ENCODE measurements at regions not wholly inside any gene's neighbourhood (a gene's known extent, or its start where the extent isn't known, plus 50 kb on each side); places are given as distances from the start of the nearest gene placed in this dataset.

- intact Hi-C loops (cut with DNase I) = no loop called here
- H3K36me3 ChIP-seq = no peaks in the 10 kb centered on the region
- H3K27ac ChIP-seq = no peak overlapping the region
- no peaks in the 10 kb centered on the region for H3K9me3 ChIP-seq
- H3K4me1 ChIP-seq = no peaks in the 10 kb centered on the region
- TF ChIP-seq CTCF (IDR thresholded peaks at IDR 0.05) = no peak
- no peak overlapping the region for H3K9ac ChIP-seq (ENCODE audit: low read depth in 2 of 2, low read length in 2 of 2)
- no peak for DNase-seq
- no peaks in the 10 kb centered on the region for H3K27me3 ChIP-seq
- H3K4me3 ChIP-seq = no peak overlapping the region
These were observed 147.9 kb downstream of the IMPG2 start for GRCh38 chr3:101172516-101172915.

GRCh38 chr3:101171681-101172191 is 148.6 kb downstream of the IMPG2 start:
- intact Hi-C loops (cut with DNase I) = no loop called here
- no peaks in the 10 kb centered on the region for H3K4me1 ChIP-seq
- no peak overlapping the region for H3K27ac ChIP-seq
- H3K36me3 ChIP-seq = no peaks in the 10 kb centered on the region
- DNase-seq = no peak
- H3K9ac ChIP-seq (ENCODE audit: low read depth in 2 of 2, low read length in 2 of 2) = no peak overlapping the region
- no peaks in the 10 kb centered on the region for H3K9me3 ChIP-seq
- H3K27me3 ChIP-seq = no peaks in the 10 kb centered on the region
- no peak overlapping the region for H3K4me3 ChIP-seq
- TF ChIP-seq CTCF (IDR thresholded peaks at IDR 0.05) = no peak

- no peak for TF ChIP-seq CTCF (IDR thresholded peaks at IDR 0.05)
- H3K36me3 ChIP-seq = no peaks in the 10 kb centered on the region
- intact Hi-C loops (cut with DNase I) = no loop called here
- no peak for DNase-seq
- no peaks in the 10 kb centered on the region for H3K4me1 ChIP-seq
- no peak overlapping the region for H3K9ac ChIP-seq (ENCODE audit: low read depth in 2 of 2, low read length in 2 of 2)
- no peak overlapping the region for H3K27ac ChIP-seq
- H3K27me3 ChIP-seq = no peaks in the 10 kb centered on the region
- no peak overlapping the region for H3K4me3 ChIP-seq
- no peaks in the 10 kb centered on the region for H3K9me3 ChIP-seq
These were observed 149.4 kb downstream of the IMPG2 start for GRCh38 chr3:101170806-101171558.

- H3K27ac ChIP-seq = no peak overlapping the region
- intact Hi-C loops (cut with DNase I) = no loop called here
These were observed 150.2 kb downstream of the IMPG2 start for GRCh38 chr3:101170062-101170771.

GRCh38 chr3:101169516-101169915 is 150.9 kb downstream of the IMPG2 start:
- Histone ChIP-seq H3K27me3 (no peaks in the 10 kb centered on the region), H3K9me3 (no peaks in the 10 kb centered on the region), H3K4me3 (no peak overlapping the region), H3K36me3 (no peaks in the 10 kb centered on the region), H3K9ac (ENCODE audit: low read depth in 2 of 2, low read length in 2 of 2) (no peak overlapping the region), H3K4me1 (no peaks in the 10 kb centered on the region), H3K27ac (no peak overlapping the region)
- no peak for DNase-seq
- no peak for TF ChIP-seq CTCF (IDR thresholded peaks at IDR 0.05)
- intact Hi-C loops (cut with DNase I) = no loop called here

More at GRCh38 chr3:101170062-101170771, 150.2 kb downstream of the IMPG2 start:
- H3K9me3 ChIP-seq = no peaks in the 10 kb centered on the region
- no peaks in the 10 kb centered on the region for H3K36me3 ChIP-seq
- DNase-seq = no peak
- TF ChIP-seq CTCF (IDR thresholded peaks at IDR 0.05) = no peak
- no peak overlapping the region for H3K9ac ChIP-seq (ENCODE audit: low read depth in 2 of 2, low read length in 2 of 2)
- no peaks in the 10 kb centered on the region for H3K4me1 ChIP-seq
- no peaks in the 10 kb centered on the region for H3K27me3 ChIP-seq
- H3K4me3 ChIP-seq = no peak overlapping the region

Data from colonic mucosa (tissue), 4 donors.